ENCODE measurements at regions not wholly inside any gene's neighbourhood (a gene's known extent, or its start where the extent isn't known, plus 50 kb on each side); places are given as distances from the start of the nearest gene placed in this dataset.
"Not testable (repeated sequence)": the region's sequence is repeated elsewhere in the genome, so short reads cannot be mapped to it uniquely, and the experiment has no call there.

GRCh38 chr14:77985211-77985615 is 185.0 kb upstream of the NRXN3 start:
- DNase-seq (no peak), ATAC-seq (peak in 1 of 2 donors; percentile 12)
- intact Hi-C loops (cut with DNase I), result no loop called here

DNA sequence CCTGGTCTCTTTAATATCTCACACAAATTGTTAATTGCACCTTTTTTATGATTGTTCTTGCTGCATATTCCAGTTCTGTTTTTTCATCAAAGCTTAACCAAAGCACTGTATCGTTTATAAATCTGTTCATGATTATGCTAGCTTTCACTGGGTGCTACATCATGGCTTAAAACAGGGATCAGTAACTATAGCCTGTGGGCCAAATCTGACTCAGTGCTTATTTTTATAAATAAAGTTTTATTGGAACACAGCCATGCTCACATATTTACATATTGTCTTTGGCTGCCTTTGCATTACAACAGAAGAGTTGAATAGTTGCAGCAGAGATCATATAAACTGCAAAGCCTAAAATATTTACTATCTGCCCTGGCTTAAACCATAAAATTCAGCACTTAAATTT is 183.4 kb upstream of the NRXN3 start:
- intact Hi-C loops (cut with DNase I), result no loop called here
- no peak for DNase-seq
- ATAC-seq, result no peak

DNA sequence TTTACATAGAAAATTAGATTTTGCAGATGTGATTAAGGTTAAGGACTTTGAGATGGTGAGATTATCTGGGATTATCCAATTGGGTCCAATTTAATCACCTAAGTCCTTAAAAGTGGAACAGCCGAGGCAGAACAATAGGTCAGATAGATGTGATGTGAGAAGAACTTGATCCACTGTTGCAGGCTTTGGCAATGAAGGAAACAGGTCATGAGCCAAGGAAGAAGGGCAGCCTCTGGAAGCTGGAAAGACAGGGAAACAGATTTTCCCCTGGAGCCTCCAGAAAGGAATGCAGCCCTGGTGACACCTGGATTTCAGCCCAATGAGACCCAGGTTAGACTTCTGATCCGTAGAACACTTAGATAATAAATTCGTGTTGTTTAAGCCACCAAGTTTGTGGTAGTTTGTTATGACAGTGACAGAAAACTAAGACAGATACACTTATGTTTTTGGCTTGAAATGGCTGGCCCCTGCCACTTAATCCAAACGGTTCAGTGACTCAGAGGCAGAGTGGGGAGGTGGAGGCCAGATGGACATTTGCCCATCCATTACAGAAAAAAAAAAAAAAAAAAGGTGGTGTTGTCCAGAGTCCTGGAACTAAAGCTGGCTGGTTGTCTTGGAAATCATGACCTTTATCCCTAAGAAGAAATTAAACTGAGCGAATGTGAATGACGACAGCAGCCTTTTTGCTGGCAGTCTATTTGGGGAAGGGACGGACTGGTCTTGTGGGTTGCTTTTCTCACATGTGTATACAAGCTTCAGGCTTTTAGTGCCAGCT is 181.9 kb upstream of the NRXN3 start:
- intact Hi-C loops (cut with DNase I), result no loop called here
- DNase-seq (peak; percentile 32), ATAC-seq (peak; percentile 67 to 69)

- intact Hi-C loops (cut with DNase I), result no loop called here
- DNase-seq, result peak; percentile 68
- peak; percentile 74 to 94 for ATAC-seq
Observed at GRCh38 chr14:77988970-77989369, 181.2 kb upstream of the NRXN3 start.

GRCh38 chr14:77989441-77989991 is 180.7 kb upstream of the NRXN3 start:
- intact Hi-C loops (cut with DNase I), result no loop called here
- ATAC-seq (peak; percentile 59 to 83), DNase-seq (peak; percentile 33)

DNA sequence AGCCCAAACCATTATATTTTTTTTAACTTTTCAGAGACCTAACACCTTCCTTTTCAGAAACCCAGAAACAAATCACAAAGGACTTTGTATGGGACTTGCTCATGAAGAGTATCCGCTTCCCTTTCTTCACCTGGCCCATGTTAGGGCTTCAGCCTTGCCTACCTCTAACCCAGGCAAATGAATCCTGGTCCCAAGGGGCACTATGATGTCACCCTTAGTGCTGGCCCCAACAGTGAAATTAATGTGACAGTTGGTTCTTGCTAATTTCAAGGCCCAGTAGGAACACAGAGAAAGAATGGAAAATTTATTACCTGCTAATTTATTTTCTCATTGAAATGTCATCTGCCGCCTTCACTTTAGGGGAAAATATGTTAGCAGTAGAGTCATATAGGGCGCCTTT is 179.8 kb upstream of the NRXN3 start:
- no peak for ATAC-seq
- no peak for DNase-seq
- intact Hi-C loops (cut with DNase I), result no loop called here

DNA sequence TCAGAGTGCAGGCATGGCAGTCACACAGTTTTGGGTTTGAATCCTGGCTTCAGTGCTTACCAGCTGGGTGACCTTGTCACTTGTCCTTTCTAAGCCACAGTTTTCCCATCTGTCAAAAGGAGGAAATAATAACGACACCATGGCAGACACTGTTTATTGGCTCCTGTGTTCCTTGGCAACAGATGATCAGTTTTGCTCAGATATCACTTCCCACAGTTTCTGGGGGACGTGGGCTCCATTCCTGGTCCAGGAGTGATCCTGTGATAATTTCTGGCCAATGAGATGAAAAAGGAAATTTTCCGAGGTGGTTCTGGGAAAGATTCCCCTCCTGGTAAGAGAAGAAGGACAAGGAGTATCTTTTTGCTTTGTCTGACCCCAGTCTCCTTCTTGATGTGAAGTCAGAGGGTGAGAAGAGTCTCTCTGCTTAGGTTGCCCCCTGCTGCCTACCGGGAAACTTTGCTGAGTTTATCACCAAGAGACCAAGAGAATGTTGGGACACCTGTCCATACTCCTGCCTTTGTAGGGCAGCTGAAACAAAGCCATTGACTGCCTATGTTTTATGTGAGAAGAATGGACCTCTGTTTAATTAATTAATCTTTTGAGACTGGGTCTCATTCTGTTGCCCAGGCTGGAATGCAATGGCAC is 178.9 kb upstream of the NRXN3 start:
- DNase-seq, result no peak
- intact Hi-C loops (cut with DNase I), result no loop called here
- ATAC-seq, result no peak

DNA sequence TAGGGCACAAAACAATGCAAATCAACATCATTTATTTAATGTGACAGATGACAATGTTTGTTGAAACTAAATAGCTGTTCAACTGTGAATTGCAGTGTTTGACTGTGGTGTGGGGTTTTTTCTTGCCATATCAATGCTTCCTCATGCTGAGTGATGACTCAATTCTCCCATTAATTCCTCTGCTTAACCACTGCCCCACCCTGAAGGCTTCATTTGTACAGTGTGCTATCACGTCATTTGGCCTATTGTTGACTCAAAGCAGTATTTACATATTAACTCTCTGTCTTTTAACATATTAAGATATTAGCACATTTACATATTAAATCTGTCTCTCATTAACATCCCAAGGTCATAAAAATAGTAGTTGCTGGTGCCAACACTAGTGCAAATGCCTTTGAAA is 164.8 kb upstream of the NRXN3 start:
- no peak for DNase-seq
- no peak for ATAC-seq
- intact Hi-C loops (cut with DNase I), result no loop called here

- intact Hi-C loops (cut with DNase I), result no loop called here
- DNase-seq (no peak), ATAC-seq (no peak)
Observed at GRCh38 chr14:78007160-78007559, 163.0 kb upstream of the NRXN3 start.

- intact Hi-C loops (cut with DNase I), result no loop called here
- ATAC-seq (peak in 1 of 2 donors; percentile 67), DNase-seq (peak; percentile 37)
Observed at GRCh38 chr14:78010688-78011087, 159.5 kb upstream of the NRXN3 start.

GRCh38 chr14:78013911-78014310 is 156.3 kb upstream of the NRXN3 start:
- DNase-seq; ATAC-seq; intact Hi-C loops (cut with DNase I): not testable (repeated sequence)

DNA sequence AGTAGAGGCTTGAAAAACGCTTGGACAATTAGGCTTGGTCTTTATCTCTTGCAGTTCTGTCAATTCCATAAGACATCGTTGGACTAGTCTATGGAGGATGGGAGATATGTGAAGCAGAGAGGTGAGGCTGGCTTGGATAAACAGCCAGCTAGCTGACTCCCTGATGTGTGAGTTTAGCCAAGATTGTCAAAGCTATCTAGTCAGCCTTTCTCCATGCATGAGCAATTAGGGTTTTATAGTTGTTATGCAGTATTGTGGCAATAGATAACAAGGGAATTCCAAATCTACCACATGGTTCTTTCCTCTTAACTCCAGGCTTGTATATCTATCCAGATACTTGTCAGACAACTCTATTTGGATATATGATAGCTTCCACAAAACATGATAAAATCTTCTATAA is 153.6 kb upstream of the NRXN3 start:
- no peak for ATAC-seq
- intact Hi-C loops (cut with DNase I), result no loop called here

DNA sequence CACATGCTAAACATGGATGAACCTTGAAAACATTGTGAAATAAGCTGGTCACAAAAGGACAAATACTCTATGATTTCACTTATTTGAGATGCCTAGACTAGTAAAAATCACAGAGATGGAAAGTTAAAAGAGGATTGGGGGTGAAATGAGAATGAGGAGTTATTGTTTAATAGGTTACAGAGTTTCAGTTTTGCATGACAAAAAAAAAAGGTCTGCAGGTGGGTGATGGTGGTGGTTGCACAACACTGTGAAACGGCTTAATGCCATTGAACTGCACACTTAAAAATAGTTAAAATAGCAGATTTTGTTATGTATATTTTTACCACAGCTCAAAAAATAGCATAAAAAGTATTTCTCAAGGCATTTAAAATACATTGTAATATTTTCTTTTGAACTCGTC is 151.9 kb upstream of the NRXN3 start:
- no peak for DNase-seq
- intact Hi-C loops (cut with DNase I), result no loop called here
- ATAC-seq, result no peak

More for the DNA sequence above, 153.6 kb upstream of the NRXN3 start:
- DNase-seq, result no peak

DNA sequence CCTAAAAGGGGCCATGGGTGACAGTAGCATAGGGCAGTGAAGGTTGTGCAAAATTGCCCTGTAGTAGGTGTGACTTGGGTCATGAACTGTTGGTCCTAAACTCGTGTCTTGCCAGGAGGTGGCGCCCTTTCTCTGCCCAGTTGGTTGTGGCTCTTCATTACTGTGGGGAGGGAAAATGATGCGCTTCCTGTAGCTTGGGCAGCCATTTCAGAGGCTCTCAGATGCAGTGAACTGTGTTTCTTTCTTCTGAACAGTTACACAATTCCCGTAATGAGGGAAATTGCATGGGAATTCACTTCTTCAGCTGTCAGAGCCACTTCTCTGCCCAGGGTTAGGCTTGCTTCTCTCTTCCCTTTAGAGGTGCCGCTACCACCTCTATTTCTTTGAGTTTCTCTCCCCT is 148.1 kb upstream of the NRXN3 start:
- intact Hi-C loops (cut with DNase I), result loop anchor here in 1 of 2 donors (5.0 kb wide), 1 partner anchor 545 kb away; no protein-coding TSS in a partner anchor
- peak; percentile 46 for DNase-seq
- ATAC-seq, result peak in 1 of 2 donors; percentile 34

- intact Hi-C loops (cut with DNase I), result loop anchor here in 1 of 2 donors (5.0 kb wide), 1 partner anchor 544 kb away; no protein-coding TSS in a partner anchor
- ATAC-seq, result no peak
Observed at GRCh38 chr14:78023112-78023511, 147.1 kb upstream of the NRXN3 start.

DNA sequence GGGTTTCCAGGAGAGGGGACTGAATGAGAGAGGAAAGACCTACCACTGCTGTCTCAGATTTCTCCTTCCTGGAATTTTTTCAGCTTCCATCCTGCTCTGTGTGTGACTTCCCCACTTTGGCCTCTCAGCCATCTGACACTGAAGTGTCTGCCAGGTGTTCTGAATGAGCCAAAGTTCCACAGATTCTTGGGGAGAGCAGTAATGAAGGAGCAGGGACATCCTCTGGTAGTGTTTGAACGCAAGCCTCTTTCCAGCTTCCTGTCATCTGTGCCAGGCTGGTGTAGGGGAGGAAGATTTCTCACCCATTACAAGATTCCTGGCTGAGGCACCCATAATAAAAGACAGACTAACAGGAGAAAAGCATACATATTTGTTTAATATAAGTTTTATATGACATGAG is 141.7 kb upstream of the NRXN3 start:
- intact Hi-C loops (cut with DNase I), result no loop called here

More at GRCh38 chr14:78023112-78023511, 147.1 kb upstream of the NRXN3 start:
- no peak for DNase-seq

GRCh38 chr14:78029601-78030372 is 140.4 kb upstream of the NRXN3 start:
- ATAC-seq (no peak), DNase-seq (no peak)
- intact Hi-C loops (cut with DNase I), result no loop called here

More for the DNA sequence above, 141.7 kb upstream of the NRXN3 start:
- ATAC-seq (no peak), DNase-seq (no peak)

DNA sequence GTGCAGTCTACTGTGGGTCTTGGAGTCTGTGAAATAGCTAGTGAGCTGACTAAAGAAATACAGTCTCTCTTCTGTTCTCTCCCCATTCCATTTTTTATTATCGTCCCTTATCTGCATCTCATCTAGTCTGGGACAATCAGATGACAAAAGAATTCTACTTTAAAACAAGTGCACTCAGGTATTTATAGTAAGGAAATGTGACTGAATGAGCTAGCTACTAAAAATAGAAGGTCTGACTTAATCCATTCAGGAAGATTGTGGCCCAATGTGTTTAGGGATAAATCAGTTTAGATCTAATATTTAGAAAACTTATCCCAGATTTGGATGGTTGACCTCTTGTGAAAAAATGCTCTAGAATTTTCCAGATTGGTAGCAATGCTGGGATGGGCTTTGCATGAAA is 126.8 kb upstream of the NRXN3 start:
- intact Hi-C loops (cut with DNase I), result no loop called here
- ATAC-seq (no peak), DNase-seq (no peak)

DNA sequence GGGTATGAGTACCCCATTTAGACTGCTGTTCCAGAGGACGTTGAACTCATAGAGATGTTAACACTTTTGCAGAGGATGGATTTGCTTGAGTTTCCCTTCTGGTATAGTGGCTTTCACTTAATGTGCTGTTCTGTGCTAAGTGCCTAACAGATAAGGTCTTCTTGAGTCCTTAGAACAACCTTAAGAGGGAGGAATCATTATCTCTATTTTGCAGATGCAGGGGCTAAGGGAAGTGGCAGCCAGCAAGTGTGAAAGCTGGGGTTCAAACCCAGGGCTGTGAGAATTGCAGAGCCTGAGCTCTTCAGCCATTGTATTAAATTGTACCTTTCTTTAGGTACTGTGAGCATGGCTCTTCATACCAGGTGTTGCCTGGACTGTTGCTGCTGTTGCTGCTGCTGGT is 122.1 kb upstream of the NRXN3 start:
- ATAC-seq (no peak), DNase-seq (no peak)
- intact Hi-C loops (cut with DNase I), result no loop called here

DNA sequence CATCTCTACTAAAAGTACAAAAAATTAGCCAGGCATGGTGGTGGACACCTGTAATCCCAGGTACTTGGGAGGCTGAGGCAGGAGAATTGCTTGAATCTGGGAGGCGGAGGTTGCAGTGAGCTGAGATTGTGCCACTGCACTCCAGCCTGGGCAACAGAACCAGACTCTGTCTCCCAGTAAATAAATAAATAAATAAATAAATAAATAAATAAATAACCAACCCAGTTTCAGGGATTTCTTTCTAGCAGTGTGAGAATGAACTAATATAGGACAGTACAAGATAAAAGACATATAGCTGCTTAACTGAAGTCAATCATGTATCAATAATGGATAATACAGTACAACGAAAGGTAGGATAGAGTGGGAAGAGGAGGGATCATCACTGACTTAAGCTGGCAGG is 113.3 kb upstream of the NRXN3 start:
- DNase-seq, result not testable (repeated sequence)

More for the DNA sequence above, 113.3 kb upstream of the NRXN3 start:
- ATAC-seq; intact Hi-C loops (cut with DNase I): not testable (repeated sequence)

Measured in left cardiac atrium (tissue), 4 donors.